Coronary artery (tissue), 2 donors: ENCODE measurements at regions not wholly inside any gene's neighbourhood (a gene's known extent, or its start where the extent isn't known, plus 50 kb on each side); places are given as distances from the start of the nearest gene placed in this dataset.

Experiments
- DNase-seq: peaks from one replicate; pipeline ENCODE4 v3.0.0-alpha.2; 2017; ENCODE audit warnings: low spot score
- H3K27ac ChIP-seq, 2 donors: fragments of 200-600 bp; sonication (generic); one replicate each; pipeline ENCODE4 v1.5.1; 2016 to 2019
- H3K4me3 ChIP-seq: fragments of 200-600 bp; sonication (generic); 2 replicates; pipeline ENCODE4 v1.5.1; 2016; ENCODE audit warnings: mild to moderate bottlenecking, moderate library complexity
- CTCF ChIP-seq: fragments of 200-600 bp; sonication (generic); IDR thresholded peaks from one replicate; pipeline ENCODE4 v1.5.1; 2019; ENCODE audit warnings: antibody characterized with exemption

GRCh38 chr2:155442088-155442487 is 743.6 kb downstream of the KCNJ3 start:
- Histone ChIP-seq H3K4me3 (no peak overlapping the region), H3K27ac (no peak overlapping the region)
- DNase-seq, result no peak
- no peak for TF ChIP-seq CTCF

- no peak for DNase-seq
- TF ChIP-seq CTCF, result no peak
- no peak overlapping the region for H3K4me3 ChIP-seq
- H3K27ac ChIP-seq, result no peak overlapping the region
Observed at GRCh38 chr2:155431004-155431507, 732.6 kb downstream of the KCNJ3 start.

GRCh38 chr2:155427470-155427869 is 729.0 kb downstream of the KCNJ3 start:
- Histone ChIP-seq H3K27ac (no peak overlapping the region), H3K4me3 (no peak overlapping the region)
- DNase-seq, result no peak
- TF ChIP-seq CTCF, result no peak

GRCh38 chr2:155424518-155424917 is 726.0 kb downstream of the KCNJ3 start:
- H3K4me3 ChIP-seq, result no peak overlapping the region
- TF ChIP-seq CTCF, result no peak
- DNase-seq, result no peak
- H3K27ac ChIP-seq, result no peak overlapping the region

GRCh38 chr2:155418753-155419152 is 720.3 kb downstream of the KCNJ3 start:
- no peak overlapping the region for H3K27ac ChIP-seq
- H3K4me3 ChIP-seq, result no peak overlapping the region
- DNase-seq, result no peak
- TF ChIP-seq CTCF, result no peak

GRCh38 chr2:155412598-155412997 is 714.1 kb downstream of the KCNJ3 start:
- no peak overlapping the region for H3K4me3 ChIP-seq
- H3K27ac ChIP-seq, result no peak overlapping the region
- no peak for DNase-seq
- no peak for TF ChIP-seq CTCF

GRCh38 chr2:155404433-155405002 is 706.0 kb downstream of the KCNJ3 start:
- no peak overlapping the region for H3K4me3 ChIP-seq
- TF ChIP-seq CTCF, result no peak
- H3K27ac ChIP-seq, result no peak overlapping the region
- no peak for DNase-seq
